Ascending aorta (tissue), 2 donors: ENCODE measurements at regions not wholly inside any gene's neighbourhood (a gene's known extent, or its start where the extent isn't known, plus 50 kb on each side); places are given as distances from the start of the nearest gene placed in this dataset.

Experiments used
- DNase-seq, 2 donors: peaks; one replicate each; pipeline ENCODE4 v3.0.0-alpha.2; 2019; ENCODE audit warnings: low spot score in 2 of 2
- H3K27ac ChIP-seq, 2 donors: fragments of 200-600 bp; sonication (generic); one replicate each; pipeline ENCODE4 v1.5.1; 2016 to 2017; ENCODE audit warnings: mild to moderate bottlenecking in 1 of 2
- H3K27me3 ChIP-seq: fragments of 200-600 bp; sonication (generic); one replicate; pipeline ENCODE4 v1.5.1; 2017
- H3K36me3 ChIP-seq, 2 donors: fragments of 200-600 bp; sonication (generic); one replicate each; pipeline ENCODE4 v1.5.1; 2016
- H3K4me1 ChIP-seq, 2 donors: fragments of 200-600 bp; sonication (generic); one replicate each; pipeline ENCODE4 v1.5.1; 2016 to 2017; ENCODE audit warnings: mild to moderate bottlenecking in 1 of 2
- H3K4me3 ChIP-seq, 2 donors: fragments of 200-600 bp; sonication (generic); one replicate each; pipeline ENCODE4 v1.5.1; 2016 to 2017; ENCODE audit warnings: mild to moderate bottlenecking in 1 of 2
- H3K9me3 ChIP-seq, 2 donors: fragments of 200-600 bp; sonication (generic); one replicate each; pipeline ENCODE4 v1.5.1; 2016
- CTCF ChIP-seq, 3 experiments: fragments of 200-600 bp in 2 of 3; fragments of 450-650 bp in 1 of 3; sonication (generic) in 2 of 3; IDR thresholded peaks; one replicate each; pipeline ENCODE4 v1.5.1; 2016 to 2019; ENCODE audit warnings: antibody characterized with exemption in 3 of 3, mild to moderate bottlenecking in 1 of 3, moderate library complexity in 1 of 3
- intact Hi-C: fragments of 100-400 bp; cut with DNase I; formaldehyde crosslinking; loops from one replicate; pipeline ENCODE4 v1.15.1; 2023

DNA sequence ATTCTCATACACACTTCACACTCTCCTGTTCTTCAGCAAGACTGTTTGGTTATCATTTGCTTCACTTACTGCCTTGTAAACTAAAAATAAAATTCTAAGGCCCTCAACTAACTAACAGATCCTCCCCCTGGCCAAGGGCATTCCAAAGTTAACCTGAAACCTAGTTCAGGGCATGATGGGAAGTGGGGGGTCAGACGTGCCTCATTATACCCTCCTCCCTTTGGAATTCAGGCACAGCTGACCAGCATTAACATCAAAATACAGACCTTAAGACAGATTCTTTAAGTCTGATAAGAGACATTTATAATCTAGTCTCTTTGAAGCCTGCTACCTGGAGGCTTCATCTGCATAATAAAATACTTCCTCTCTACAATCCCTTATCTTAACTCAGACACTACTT is 221.0 kb downstream of the NOL4 start:
- Histone ChIP-seq H3K9me3 (no peaks in the 10 kb centered on the region), H3K27ac (no peak overlapping the region), H3K36me3 (no peaks in the 10 kb centered on the region), H3K4me1 (no peaks in the 10 kb centered on the region), H3K4me3 (no peak overlapping the region), H3K27me3 (no peaks in the 10 kb centered on the region)
- DNase-seq = no peak
- no peak for TF ChIP-seq CTCF (IDR thresholded peaks at IDR 0.05)
- intact Hi-C loops = no loop called here

DNA sequence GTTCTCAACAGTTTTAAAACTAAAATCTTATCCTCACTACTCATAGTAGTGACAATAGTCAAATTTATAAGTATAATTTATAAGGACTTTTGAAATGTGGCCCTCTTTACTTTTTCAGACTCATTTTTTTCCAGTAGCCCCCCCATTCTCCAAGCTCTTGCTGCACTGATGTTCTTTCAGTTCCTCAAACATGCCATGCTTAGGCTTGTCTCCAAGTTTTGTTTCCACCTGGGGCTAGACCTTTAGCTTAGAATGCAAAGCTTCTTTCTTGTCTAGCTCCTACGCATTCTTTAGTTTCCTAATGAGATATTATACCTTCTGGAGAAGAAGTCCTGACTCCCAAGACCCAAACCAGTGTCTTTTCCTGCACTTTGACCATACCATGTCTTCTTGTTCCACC is 222.6 kb downstream of the NOL4 start:
- Histone ChIP-seq H3K9me3 (no peaks in the 10 kb centered on the region), H3K27ac (no peak overlapping the region), H3K4me1 (no peaks in the 10 kb centered on the region)

GRCh38 chr18:34001376-34001775 is 223.3 kb downstream of the NOL4 start:
- intact Hi-C loops = no loop called here
- Histone ChIP-seq H3K4me3 (no peak overlapping the region), H3K27me3 (no peaks in the 10 kb centered on the region), H3K27ac (no peak overlapping the region), H3K36me3 (no peaks in the 10 kb centered on the region), H3K9me3 (no peaks in the 10 kb centered on the region), H3K4me1 (no peaks in the 10 kb centered on the region)
- no peak for TF ChIP-seq CTCF (IDR thresholded peaks at IDR 0.05)
- DNase-seq = no peak

More for the DNA sequence above, 222.6 kb downstream of the NOL4 start:
- no peak overlapping the region for H3K4me3 ChIP-seq
- DNase-seq = no peak
- intact Hi-C loops = no loop called here
- no peak for TF ChIP-seq CTCF (IDR thresholded peaks at IDR 0.05)
- H3K27me3 ChIP-seq = no peaks in the 10 kb centered on the region
- H3K36me3 ChIP-seq = no peaks in the 10 kb centered on the region

DNA sequence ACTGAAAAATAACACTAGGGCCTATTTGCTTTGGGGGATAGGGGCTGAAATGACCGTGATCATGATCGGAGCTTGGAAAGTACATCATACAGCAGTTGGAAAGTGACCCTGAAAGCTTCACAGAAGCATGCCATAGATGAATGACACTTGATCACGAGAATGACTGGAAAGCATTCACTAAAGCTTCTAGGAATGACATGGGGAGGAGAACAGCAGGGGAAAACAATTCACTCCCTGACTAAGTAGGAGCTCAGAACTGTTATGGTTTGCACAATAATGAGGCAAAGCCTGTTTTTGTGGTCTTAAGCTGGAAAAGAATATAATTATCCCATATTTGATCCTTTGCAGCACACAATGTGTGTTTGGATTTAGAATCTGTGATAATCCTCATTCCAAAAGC is 237.5 kb downstream of the NOL4 start:
- DNase-seq = no peak
- Histone ChIP-seq H3K4me1 (no peaks in the 10 kb centered on the region), H3K36me3 (no peaks in the 10 kb centered on the region), H3K27me3 (no peaks in the 10 kb centered on the region), H3K27ac (no peak overlapping the region), H3K4me3 (no peak overlapping the region), H3K9me3 (no peaks in the 10 kb centered on the region)
- TF ChIP-seq CTCF (IDR thresholded peaks at IDR 0.05) = no peak
- intact Hi-C loops = no loop called here

DNA sequence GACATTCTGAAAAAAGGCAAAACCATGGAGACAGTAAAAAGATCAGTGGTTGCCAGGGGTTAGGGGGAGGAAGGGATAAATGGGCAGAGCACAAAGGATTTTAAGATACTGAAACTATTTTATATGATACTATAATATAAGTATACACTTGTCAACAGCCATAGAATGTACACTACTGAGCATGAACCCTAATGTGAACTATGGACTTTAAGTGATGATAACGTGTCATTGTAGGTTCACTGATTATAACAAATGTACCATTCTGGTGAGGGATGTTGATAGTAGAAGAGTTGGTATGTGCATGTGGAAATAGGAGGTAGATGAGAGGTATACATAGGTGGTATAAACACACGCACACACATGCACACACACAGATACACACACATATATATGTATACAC is 241.6 kb downstream of the NOL4 start:
- intact Hi-C loops = no loop called here
- no peaks in the 10 kb centered on the region for H3K9me3 ChIP-seq
- DNase-seq = no peak
- no peaks in the 10 kb centered on the region for H3K4me1 ChIP-seq
- H3K4me3 ChIP-seq = no peak overlapping the region
- no peaks in the 10 kb centered on the region for H3K36me3 ChIP-seq
- H3K27ac ChIP-seq = no peak overlapping the region
- no peaks in the 10 kb centered on the region for H3K27me3 ChIP-seq
- TF ChIP-seq CTCF (IDR thresholded peaks at IDR 0.05) = no peak

- no peak for TF ChIP-seq CTCF (IDR thresholded peaks at IDR 0.05)
- Histone ChIP-seq H3K36me3 (no peaks in the 10 kb centered on the region), H3K27ac (no peak overlapping the region), H3K4me3 (no peak overlapping the region), H3K4me1 (no peaks in the 10 kb centered on the region), H3K27me3 (no peaks in the 10 kb centered on the region), H3K9me3 (no peaks in the 10 kb centered on the region)
- DNase-seq = no peak
- intact Hi-C loops = no loop called here
These were observed 264.3 kb downstream of the NOL4 start for GRCh38 chr18:33960417-33960816.
